ENCODE measurements at regions not wholly inside any gene's neighbourhood (a gene's known extent, or its start where the extent isn't known, plus 50 kb on each side); places are given as distances from the start of the nearest gene placed in this dataset.

GRCh38 chr9:17863213-17863883 is 284.5 kb downstream of the SH3GL2 start:
- Histone ChIP-seq H2AFZ (ENCODE audit: low read depth, low read length) (no peak overlapping the region), H3K27ac (ENCODE audit: low read depth, low read length) (no peak overlapping the region), H3K9me3 (ENCODE audit: insufficient read depth, low read depth, low read length) (no peaks in the 10 kb centered on the region), H3K79me2 (ENCODE audit: insufficient read depth, low read length) (no peaks in the 10 kb centered on the region), H3K4me3 (ENCODE audit: insufficient read depth, low read depth, low read length) (no peak overlapping the region), H4K20me1 (ENCODE audit: insufficient read depth, low read length) (no peaks in the 10 kb centered on the region), H3K4me2 (ENCODE audit: low read length) (no peak overlapping the region), H3K4me1 (ENCODE audit: insufficient read depth, low read length) (no peaks in the 10 kb centered on the region), H3K27me3 (ENCODE audit: insufficient read depth, low read length) (no peaks in the 10 kb centered on the region), H3K9ac (ENCODE audit: low read length) (no peak overlapping the region), H3K36me3 (ENCODE audit: insufficient read depth, low read length) (no peaks in the 10 kb centered on the region)
- Mint-ChIP-seq H3K4me1 (ENCODE audit: low read depth, unreplicated experiment) (no peaks in the 10 kb centered on the region), H3K36me3 (ENCODE audit: low read depth, unreplicated experiment) (no peaks in the 10 kb centered on the region), H3K27me3 (ENCODE audit: low read depth, unreplicated experiment) (peaks cover 3% of the 10 kb centered on the region), H3K4me3 (ENCODE audit: unreplicated experiment) (no peak overlapping the region), H3K27ac (ENCODE audit: unreplicated experiment) (no peak overlapping the region), H3K9me3 (ENCODE audit: unreplicated experiment) (no peaks in the 10 kb centered on the region)
- DNase-seq (ENCODE audit: low read depth): no peak
- TF ChIP-seq CTCF (IDR thresholded peaks at IDR 0.05; ENCODE audit: insufficient read depth, low read depth, low read length) (no peak), EZH2 (IDR thresholded peaks at IDR 0.05; ENCODE audit: insufficient read depth, low read length) (no peak)
- FAIRE-seq: no peak

- Histone ChIP-seq H3K36me3 (ENCODE audit: insufficient read depth, low read length) (no peaks in the 10 kb centered on the region), H3K4me1 (ENCODE audit: insufficient read depth, low read length) (no peaks in the 10 kb centered on the region), H4K20me1 (ENCODE audit: insufficient read depth, low read length) (no peaks in the 10 kb centered on the region), H3K9me3 (ENCODE audit: insufficient read depth, low read depth, low read length) (no peaks in the 10 kb centered on the region), H2AFZ (ENCODE audit: low read depth, low read length) (no peak overlapping the region), H3K4me2 (ENCODE audit: low read length) (no peak overlapping the region), H3K27me3 (ENCODE audit: insufficient read depth, low read length) (no peaks in the 10 kb centered on the region), H3K9ac (ENCODE audit: low read length) (no peak overlapping the region), H3K4me3 (ENCODE audit: insufficient read depth, low read depth, low read length) (no peak overlapping the region), H3K27ac (ENCODE audit: low read depth, low read length) (no peak overlapping the region), H3K79me2 (ENCODE audit: insufficient read depth, low read length) (no peaks in the 10 kb centered on the region)
- DNase-seq (ENCODE audit: low read depth): no peak
- Mint-ChIP-seq H3K27me3 (ENCODE audit: low read depth, unreplicated experiment) (peaks cover 3% of the 10 kb centered on the region), H3K36me3 (ENCODE audit: low read depth, unreplicated experiment) (no peaks in the 10 kb centered on the region), H3K9me3 (ENCODE audit: unreplicated experiment) (no peaks in the 10 kb centered on the region), H3K27ac (ENCODE audit: unreplicated experiment) (no peak overlapping the region), H3K4me1 (ENCODE audit: low read depth, unreplicated experiment) (no peaks in the 10 kb centered on the region), H3K4me3 (ENCODE audit: unreplicated experiment) (no peak overlapping the region)
- TF ChIP-seq EZH2 (IDR thresholded peaks at IDR 0.05; ENCODE audit: insufficient read depth, low read length): no peak
- no peak for TF ChIP-seq CTCF (IDR thresholded peaks at IDR 0.05; ENCODE audit: insufficient read depth, low read depth, low read length)
- FAIRE-seq: no peak
Observed at GRCh38 chr9:17863924-17864323, 285.1 kb downstream of the SH3GL2 start.

GRCh38 chr9:17864951-17865350 is 286.1 kb downstream of the SH3GL2 start:
- Mint-ChIP-seq H3K27me3 (ENCODE audit: low read depth, unreplicated experiment) (peaks cover 9% of the 10 kb centered on the region), H3K27ac (ENCODE audit: unreplicated experiment) (no peak overlapping the region), H3K4me1 (ENCODE audit: low read depth, unreplicated experiment) (no peaks in the 10 kb centered on the region), H3K9me3 (ENCODE audit: unreplicated experiment) (no peaks in the 10 kb centered on the region), H3K4me3 (ENCODE audit: unreplicated experiment) (no peak overlapping the region), H3K36me3 (ENCODE audit: low read depth, unreplicated experiment) (no peaks in the 10 kb centered on the region)
- TF ChIP-seq EZH2 (IDR thresholded peaks at IDR 0.05; ENCODE audit: insufficient read depth, low read length) (no peak), CTCF (IDR thresholded peaks at IDR 0.05; ENCODE audit: insufficient read depth, low read depth, low read length) (no peak)
- Histone ChIP-seq H3K9ac (ENCODE audit: low read length) (no peak overlapping the region), H3K9me3 (ENCODE audit: insufficient read depth, low read depth, low read length) (no peaks in the 10 kb centered on the region), H2AFZ (ENCODE audit: low read depth, low read length) (no peak overlapping the region), H3K27me3 (ENCODE audit: insufficient read depth, low read length) (no peaks in the 10 kb centered on the region), H3K79me2 (ENCODE audit: insufficient read depth, low read length) (no peaks in the 10 kb centered on the region), H3K4me3 (ENCODE audit: insufficient read depth, low read depth, low read length) (no peak overlapping the region), H3K4me1 (ENCODE audit: insufficient read depth, low read length) (no peaks in the 10 kb centered on the region), H4K20me1 (ENCODE audit: insufficient read depth, low read length) (no peaks in the 10 kb centered on the region), H3K4me2 (ENCODE audit: low read length) (no peak overlapping the region), H3K27ac (ENCODE audit: low read depth, low read length) (no peak overlapping the region), H3K36me3 (ENCODE audit: insufficient read depth, low read length) (no peaks in the 10 kb centered on the region)
- FAIRE-seq (no peak), DNase-seq (ENCODE audit: low read depth) (no peak)

All from astrocyte (in vitro differentiated cells and primary cell).